IPS DF 19.7 (cell line): ENCODE measurements at regions not wholly inside any gene's neighbourhood (a gene's known extent, or its start where the extent isn't known, plus 50 kb on each side); places are given as distances from the start of the nearest gene placed in this dataset.

ENCODE experiments used
- DNase-seq: peaks from one replicate; pipeline ENCODE4 v3.0.0-alpha.2; 2013; ENCODE audit warnings: low read depth, low spot score

GRCh38 chr4:136931781-136932180, 600.5 kb downstream of the PCDH18 start:
- DNase-seq, result no peak

GRCh38 chr4:136928957-136929411, 603.3 kb downstream of the PCDH18 start:
- no peak for DNase-seq

- no peak for DNase-seq
Observed at GRCh38 chr4:136927172-136927571, 605.1 kb downstream of the PCDH18 start.

- DNase-seq, result no peak
Observed at GRCh38 chr4:136925203-136925602, 607.1 kb downstream of the PCDH18 start.

GRCh38 chr4:136922066-136922465, 610.2 kb downstream of the PCDH18 start:
- DNase-seq, result no peak

GRCh38 chr4:136920092-136920881, 612.0 kb downstream of the PCDH18 start:
- no peak for DNase-seq

GRCh38 chr4:136918772-136919171, 613.5 kb downstream of the PCDH18 start:
- no peak for DNase-seq

- DNase-seq, result no peak
Observed at GRCh38 chr4:136917312-136918110, 614.8 kb downstream of the PCDH18 start.

- DNase-seq, result no peak
Observed at GRCh38 chr4:136909626-136910025, 622.7 kb downstream of the PCDH18 start.

GRCh38 chr4:136908122-136908521, 624.2 kb downstream of the PCDH18 start:
- DNase-seq, result no peak

GRCh38 chr4:136900696-136901095, 631.6 kb downstream of the PCDH18 start:
- no peak for DNase-seq

GRCh38 chr4:136898590-136899248, 633.6 kb downstream of the PCDH18 start:
- no peak for DNase-seq

- DNase-seq, result no peak
Observed at GRCh38 chr4:136893573-136893972, 638.7 kb downstream of the PCDH18 start.

- no peak for DNase-seq
Observed at GRCh38 chr4:136881666-136882065, 650.6 kb downstream of the PCDH18 start.

GRCh38 chr4:136873555-136873954, 658.7 kb downstream of the PCDH18 start:
- DNase-seq, result no peak

- DNase-seq, result no peak
Observed at GRCh38 chr4:136867465-136867864, 664.8 kb downstream of the PCDH18 start.

- no peak for DNase-seq
Observed at GRCh38 chr4:136865526-136865925, 666.8 kb downstream of the PCDH18 start.

GRCh38 chr4:136864604-136865185, 667.6 kb downstream of the PCDH18 start:
- no peak for DNase-seq

- DNase-seq, result peak; percentile 40
Observed at GRCh38 chr4:136863756-136864155, 668.5 kb downstream of the PCDH18 start.

GRCh38 chr4:136862653-136863052, 669.6 kb downstream of the PCDH18 start:
- DNase-seq, result no peak

GRCh38 chr4:136861091-136861490, 671.2 kb downstream of the PCDH18 start:
- no peak for DNase-seq

GRCh38 chr4:136858903-136859302, 673.4 kb downstream of the PCDH18 start:
- no peak for DNase-seq
